Spleen (tissue), 7 donors: ENCODE measurements at regions not wholly inside any gene's neighbourhood (a gene's known extent, or its start where the extent isn't known, plus 50 kb on each side); places are given as distances from the start of the nearest gene placed in this dataset.

ENCODE experiments used
- POLR2A ChIP-seq, 3 donors: fragments of 450-650 bp; IDR thresholded peaks; one replicate each; pipeline ENCODE4 v1.5.1; 2017; ENCODE audit warnings: antibody characterized with exemption in 3 of 3, mild to moderate bottlenecking in 1 of 3
- POLR2AphosphoS5 ChIP-seq, 3 donors: sonication (generic); formaldehyde crosslinking; IDR thresholded peaks; one replicate each; pipeline ENCODE4 v1.5.1; 2017; ENCODE audit warnings: antibody characterized with exemption in 3 of 3
- TF ChIP-seq, protein P1 (sequence below), 11 experiments: fragments of 200-600 bp in 7 of 11; fragments of 450-650 bp in 4 of 11; sonication (generic) in 4 of 11; IDR thresholded peaks in 8 of 11; conservative IDR thresholded peaks in 3 of 11; 1 replicate in 7 of 11; 2 replicates in 4 of 11; pipeline versions ENCODE4 v1.4.0 to v1.8.0; 2016 to 2021; ENCODE audit warnings: antibody characterized with exemption in 11 of 11, inconsistent platforms in 4 of 11, mild to moderate bottlenecking in 1 of 11
- donor health status: DM: no; HTN: no; CAD: no; lungs with moderate emphysema.
- donor health status: DM: no; HTN: no; CAD: no.
- donor health status: DM: no; HTN: no; CAD: no.

- TF ChIP-seq, protein P1, sequence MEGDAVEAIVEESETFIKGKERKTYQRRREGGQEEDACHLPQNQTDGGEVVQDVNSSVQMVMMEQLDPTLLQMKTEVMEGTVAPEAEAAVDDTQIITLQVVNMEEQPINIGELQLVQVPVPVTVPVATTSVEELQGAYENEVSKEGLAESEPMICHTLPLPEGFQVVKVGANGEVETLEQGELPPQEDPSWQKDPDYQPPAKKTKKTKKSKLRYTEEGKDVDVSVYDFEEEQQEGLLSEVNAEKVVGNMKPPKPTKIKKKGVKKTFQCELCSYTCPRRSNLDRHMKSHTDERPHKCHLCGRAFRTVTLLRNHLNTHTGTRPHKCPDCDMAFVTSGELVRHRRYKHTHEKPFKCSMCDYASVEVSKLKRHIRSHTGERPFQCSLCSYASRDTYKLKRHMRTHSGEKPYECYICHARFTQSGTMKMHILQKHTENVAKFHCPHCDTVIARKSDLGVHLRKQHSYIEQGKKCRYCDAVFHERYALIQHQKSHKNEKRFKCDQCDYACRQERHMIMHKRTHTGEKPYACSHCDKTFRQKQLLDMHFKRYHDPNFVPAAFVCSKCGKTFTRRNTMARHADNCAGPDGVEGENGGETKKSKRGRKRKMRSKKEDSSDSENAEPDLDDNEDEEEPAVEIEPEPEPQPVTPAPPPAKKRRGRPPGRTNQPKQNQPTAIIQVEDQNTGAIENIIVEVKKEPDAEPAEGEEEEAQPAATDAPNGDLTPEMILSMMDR (IDR thresholded peaks at IDR 0.05 in 8 of 11, conservative IDR thresholded peaks at IDR 0.05 in 3 of 11), result no peak
- TF ChIP-seq POLR2A (IDR thresholded peaks at IDR 0.05), result no peak
- TF ChIP-seq POLR2AphosphoS5 (IDR thresholded peaks at IDR 0.05), result no peak
Measured at GRCh38 chr2:23211987-23212583, 172.9 kb upstream of the KLHL29 start.
